Muscle of back (tissue), 3 donors: ENCODE measurements at regions not wholly inside any gene's neighbourhood (a gene's known extent, or its start where the extent isn't known, plus 50 kb on each side); places are given as distances from the start of the nearest gene placed in this dataset.

Experiments
- DNase-seq, 3 donors: peaks; one replicate each; pipeline versions ENCODE4 v3.0.0 to v3.0.0-alpha.2; 2013

DNA sequence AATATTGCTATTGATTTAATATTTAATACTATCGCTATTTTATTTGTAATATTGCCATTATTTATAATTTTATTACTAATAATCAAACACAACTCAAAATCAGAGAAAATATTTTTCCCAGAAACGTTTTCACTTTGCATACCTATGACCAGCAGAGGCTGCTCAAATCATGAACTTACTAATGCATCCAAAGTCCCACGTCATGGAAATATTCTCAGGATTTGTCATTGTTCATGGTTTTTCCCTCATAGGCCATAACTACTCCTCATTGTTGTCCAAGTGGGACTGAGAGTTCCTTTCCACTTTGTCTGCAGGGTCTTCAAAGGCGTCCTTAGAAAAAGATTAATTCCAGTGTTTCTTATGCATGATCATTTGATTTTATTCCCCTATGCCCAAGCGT is 344.8 kb downstream of the THBS2 start:
- peak; percentile 55 to 81 (median 66) for DNase-seq

DNA sequence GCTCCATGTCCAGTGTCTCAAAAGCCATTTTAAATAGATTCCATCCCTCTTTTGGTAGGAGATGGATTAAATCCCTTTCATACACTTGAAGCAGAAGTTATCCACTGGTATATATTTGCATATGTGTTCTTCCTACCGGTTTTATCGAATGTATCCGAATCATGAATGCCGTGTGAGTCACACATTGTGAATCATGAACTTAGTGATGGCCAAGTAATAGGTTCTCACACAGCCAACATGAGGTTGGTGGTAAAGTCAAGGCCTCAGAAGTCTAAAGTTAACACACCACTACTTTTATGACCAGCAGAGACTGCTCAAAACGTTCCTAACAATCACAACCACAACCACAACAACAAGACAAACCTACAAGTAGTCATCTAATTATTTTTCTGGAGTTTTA is 345.5 kb downstream of the THBS2 start:
- no peak for DNase-seq

DNA sequence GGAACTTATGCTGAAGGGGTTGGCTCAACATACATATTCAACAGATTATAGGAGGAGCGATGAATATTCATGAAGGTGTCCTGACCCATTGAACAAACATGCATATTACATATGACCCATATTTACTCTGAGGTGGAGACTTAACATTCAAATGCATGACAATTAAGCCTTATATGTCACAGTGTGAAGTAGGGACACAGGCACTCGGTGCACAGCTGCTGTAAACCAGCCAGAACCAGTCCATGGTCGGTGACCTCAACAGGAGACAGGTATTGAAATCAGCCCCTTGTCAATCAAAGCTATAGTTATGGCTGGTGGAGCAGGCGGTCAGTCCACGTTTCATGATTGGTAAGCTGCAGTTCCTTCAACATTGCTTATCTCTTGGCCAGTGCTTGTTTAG is 347.3 kb downstream of the THBS2 start:
- no peak for DNase-seq

DNA sequence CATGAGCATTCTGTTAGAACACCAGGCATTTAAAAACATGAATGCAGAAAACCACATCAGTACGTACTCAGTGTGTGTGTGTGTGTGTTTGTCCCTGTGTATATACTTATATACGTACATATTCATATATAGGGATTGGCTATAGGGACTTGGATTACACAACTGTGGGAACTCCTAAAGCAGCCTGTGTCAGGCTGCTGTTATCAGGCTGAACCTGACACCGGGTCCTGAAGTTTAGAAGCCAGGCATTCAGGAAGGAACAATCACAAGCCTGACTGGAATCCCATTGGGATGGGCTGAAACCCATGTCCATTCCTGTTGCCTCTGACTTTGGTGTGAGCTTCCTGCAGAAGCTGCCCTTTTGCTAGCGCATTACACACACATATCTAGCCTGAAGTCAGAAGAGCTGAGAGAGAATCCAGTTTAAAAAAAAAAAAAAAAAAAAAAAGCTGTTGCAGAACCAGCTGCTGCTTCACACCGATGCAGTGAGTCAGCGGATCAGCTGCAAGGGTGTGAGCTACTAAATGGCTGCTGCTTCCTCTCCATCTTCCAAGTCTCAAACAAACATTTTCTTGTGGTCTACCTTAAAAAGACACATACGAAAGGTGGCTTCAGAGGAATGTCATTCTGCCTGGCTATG is 348.1 kb downstream of the THBS2 start:
- no peak for DNase-seq

DNA sequence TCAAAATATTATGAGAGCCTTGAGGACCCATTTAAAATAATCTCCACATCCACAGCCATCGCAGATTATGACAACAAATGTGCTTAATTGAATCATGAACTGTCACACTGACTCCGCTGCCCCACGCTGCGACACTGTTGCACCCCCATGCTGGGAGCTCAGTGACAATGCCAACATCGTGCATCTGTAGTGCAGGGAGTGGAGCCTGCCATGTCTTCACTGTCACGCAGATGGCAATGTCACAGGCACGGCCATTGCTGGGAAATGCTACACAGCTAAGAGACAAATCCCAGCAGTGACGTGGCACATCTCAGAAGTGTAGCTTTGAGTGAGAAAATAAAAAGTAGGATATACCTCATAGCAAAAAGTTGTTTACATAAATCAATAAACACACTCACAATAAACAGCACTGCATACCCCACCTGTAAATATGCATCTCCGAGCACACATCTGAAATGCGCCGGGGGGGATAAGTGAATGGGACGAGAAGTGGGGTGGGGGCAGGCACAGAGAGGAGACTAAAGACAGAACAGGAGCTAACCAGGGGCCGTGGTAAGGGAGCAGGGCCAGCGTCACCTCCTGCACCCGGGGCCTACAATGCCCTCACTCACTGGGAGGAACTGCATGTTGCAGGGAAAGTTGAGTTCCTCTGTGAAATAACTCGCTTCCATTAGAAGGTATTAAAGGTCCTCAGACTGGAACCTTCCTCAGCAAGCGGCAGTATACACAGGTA is 349.9 kb downstream of the THBS2 start:
- no peak for DNase-seq

DNA sequence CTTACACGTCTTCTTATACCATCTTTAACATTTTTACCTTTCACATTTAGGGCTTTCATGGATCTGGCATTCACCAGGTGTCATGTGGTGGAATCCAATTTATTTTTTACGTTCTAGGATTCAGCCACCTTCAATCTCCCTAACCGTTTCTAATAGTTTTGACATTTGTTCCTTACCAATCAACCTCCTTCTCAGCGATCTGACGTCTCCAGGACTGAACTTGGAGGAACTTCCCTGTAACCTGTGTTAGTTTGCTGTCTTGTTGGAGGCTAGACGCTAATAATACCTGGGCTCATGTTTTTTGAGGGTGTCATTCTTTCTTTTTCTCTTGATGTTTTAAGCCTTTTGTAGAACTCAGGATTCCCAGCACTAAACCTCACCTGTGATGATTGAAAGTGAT is 351.6 kb downstream of the THBS2 start:
- no peak for DNase-seq

DNA sequence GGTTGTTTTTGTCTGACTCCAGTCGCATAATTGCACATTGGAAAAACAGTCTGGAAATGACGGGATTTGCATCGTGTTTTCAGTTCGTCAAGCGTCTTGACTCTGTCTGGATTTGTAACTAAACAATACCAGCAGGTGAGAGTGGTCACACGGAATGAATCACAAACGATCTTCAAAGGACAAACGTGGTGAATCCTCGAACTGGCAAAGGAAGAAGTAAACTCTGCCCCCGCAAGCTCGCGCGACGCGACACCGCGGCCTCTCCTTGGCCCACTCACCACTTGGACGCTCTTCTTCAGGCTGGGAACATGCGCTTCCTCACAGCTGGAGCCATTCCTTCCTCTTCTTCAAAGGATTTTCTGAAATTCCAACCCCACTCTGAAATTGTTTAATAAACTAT is 352.6 kb downstream of the THBS2 start:
- no peak for DNase-seq

DNA sequence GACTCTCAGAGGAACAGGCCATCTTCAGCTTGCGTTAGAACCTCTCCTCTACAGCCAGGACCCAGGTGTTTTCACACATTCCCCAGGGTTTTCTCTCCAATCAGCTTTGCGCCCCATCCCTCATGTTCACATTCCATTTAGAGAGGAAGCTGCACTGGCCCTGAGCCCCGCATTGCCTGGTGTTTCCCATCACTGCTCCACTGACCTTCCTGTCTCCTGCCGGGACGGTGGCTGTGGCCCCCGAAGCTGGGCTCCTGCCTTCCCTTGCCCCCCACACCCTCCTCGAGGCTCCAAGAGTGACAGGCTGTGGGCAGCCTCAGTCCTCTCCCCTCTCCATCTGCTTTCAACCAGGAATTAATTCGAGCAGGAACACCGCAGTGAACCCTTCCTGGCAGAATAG is 357.3 kb downstream of the THBS2 start:
- no peak for DNase-seq

DNA sequence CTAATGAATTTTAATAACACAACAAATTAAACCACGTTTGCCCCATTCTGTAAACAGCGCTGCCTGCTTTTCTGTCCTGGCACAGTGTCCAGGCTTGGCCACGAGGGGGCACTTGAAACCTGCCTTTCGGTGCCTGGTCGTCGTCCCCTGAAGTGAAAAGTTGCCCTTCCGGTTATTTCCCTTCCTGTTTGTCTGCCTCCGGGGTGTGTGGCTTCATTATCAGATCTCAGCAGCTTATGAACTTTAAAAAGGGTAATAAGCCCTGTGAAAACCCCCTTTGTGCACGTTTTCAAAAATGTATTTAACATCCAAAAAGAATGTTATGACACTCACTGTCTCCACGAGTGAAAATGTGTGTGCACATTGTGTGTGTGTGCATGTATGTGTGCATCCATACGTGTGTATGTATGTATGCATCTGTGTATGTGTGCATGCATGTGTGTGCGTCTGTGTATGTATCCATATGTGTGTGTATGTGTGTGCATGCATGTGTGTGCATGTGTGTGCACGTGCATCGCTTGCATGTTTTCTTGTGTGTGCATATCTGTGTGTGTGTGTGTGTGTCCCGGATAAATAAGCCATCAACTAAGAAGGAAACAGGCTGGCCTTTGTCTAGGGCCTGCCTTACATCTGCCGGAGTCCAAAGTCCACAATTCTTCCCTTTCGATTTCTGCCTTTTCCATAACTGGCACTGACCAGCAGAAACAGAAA is 358.4 kb downstream of the THBS2 start:
- peak; percentile 66 to 86 (median 78) for DNase-seq

DNA sequence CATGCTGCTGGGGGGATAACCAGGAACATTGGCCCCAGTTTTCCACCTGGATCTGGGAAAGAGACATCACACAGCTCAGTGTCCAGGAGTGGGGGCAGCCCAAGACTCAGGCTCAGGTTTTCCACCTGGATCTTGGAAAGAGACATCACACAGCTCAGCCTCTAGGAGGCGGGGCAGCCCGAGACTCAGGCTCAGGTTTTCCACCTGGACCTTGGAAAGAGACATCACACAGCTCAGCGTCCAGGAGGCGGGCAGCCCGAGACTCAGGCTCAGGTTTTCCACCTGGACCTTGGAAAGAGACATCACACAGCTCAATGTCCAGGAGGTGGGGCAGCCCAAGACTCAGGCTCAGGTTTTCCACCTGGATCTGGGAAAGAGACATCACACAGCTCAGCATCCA is 361.6 kb downstream of the THBS2 start:
- DNase-seq = no peak

DNA sequence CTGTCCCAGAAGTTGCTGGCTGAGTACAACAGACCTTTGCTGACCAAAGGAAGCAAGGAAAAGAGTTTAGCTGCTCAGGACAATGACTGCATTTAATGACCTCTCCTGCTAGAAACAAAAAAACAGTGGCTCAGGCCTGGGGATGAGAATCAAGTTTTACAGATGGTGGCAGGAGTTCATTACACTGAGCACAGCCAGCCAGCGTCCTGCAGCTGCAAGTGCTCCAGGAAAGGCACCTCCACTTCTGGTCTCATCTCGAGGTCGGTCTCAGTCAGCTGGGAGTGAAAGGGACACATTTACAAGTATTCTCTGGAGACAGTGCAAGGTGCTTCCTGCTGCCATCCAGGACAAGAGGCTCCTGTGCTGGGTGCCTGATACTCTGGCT is 362.7 kb downstream of the THBS2 start:
- peak in 1 of 3 donors; percentile 44 for DNase-seq

DNA sequence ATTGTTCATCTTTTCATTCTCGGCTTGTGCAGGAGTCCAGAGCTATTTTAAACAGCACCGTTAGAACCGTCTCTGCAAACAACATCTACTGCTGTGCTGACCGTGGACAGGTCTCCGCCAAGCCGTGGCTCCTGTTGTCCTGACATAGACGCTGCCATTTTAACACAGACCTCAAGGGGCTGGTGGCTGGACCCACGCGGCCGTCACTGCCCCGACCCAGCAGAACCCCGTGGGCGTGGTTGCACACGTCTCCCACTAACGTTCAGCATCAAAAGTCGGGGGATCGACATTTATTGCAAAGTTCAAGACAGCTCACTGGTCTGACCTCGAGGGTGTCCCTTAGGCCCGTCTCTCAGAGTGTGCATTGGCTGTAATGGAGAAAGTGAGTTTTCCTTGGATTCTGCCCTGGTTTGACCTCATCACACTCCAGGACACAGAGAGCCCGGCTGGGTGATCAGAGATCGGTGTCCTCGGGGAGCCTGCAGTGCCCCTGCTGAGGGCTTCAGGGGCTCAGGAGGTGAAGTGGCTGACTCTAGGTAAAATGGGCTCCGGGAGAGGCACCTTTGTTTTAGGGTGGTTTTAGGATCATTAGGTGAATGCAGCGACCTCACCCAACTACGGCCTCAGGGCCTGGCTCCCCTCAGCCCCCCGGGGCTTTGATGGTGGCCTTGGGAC is 363.2 kb downstream of the THBS2 start:
- DNase-seq = peak in 1 of 3 donors; percentile 16

DNA sequence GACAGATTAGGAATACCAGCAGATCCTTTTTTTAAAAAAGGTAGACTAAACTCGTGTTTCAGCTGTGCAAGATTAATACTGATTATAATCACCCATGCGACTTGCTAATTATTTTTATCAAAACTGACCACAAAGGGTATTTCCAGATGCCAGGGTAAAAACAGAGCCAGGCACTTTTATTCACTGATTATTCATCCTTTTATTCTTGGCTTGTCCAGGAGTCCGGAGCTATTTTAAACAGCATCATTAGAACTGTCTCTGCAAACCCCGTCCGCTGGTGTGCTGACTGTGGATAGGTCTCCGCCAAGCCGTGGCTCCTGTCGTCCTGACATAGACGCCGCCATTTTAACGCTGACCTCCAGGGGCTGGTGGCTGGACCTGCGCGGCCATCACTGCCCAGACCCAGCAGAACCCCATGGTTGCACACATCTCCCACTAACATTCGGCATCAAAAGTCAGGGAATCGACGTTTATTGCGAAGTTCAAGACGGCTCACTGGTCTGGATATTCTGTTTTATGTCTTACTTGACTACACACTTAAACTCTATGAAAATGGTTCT is 364.8 kb downstream of the THBS2 start:
- DNase-seq = no peak

DNA sequence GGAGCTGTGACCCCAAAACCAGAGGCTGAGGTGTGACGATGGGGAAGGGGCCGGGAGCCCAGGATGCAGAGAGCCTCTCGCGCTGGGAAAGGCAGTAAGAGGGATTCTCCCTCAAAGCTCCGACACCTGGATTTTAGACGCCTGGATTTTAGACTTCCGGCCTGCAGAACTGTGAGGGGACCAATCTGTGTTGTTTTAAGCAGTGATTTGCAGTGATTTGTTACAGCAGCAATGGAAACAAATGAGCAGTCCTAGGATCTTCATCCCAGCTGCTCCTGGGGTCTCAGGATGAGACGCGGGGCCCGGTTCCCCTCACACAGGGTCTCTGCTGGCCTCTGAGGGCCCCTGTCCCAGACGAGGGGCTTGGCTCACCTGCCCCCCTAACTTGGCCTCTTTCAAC is 365.5 kb downstream of the THBS2 start:
- DNase-seq = no peak

DNA sequence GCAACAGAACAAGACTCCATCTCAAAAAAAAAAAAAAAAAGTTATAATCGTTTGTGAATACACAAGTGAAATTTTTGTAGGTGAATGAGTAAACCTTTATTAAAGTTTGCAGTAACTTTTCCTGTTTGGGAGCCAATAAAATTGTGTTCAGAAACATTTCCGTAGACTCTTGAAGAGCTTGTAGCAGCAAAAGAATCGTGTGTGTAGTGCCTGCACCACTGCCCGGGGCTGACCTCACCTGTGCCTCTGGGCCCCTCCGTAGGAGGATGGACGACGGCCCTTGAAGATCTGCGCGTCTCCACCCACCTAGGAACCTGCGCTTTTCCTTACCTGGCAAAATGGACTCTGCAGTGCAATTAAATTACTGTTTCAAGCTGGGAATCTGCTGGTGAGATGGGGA is 366.0 kb downstream of the THBS2 start:
- DNase-seq = no peak

DNA sequence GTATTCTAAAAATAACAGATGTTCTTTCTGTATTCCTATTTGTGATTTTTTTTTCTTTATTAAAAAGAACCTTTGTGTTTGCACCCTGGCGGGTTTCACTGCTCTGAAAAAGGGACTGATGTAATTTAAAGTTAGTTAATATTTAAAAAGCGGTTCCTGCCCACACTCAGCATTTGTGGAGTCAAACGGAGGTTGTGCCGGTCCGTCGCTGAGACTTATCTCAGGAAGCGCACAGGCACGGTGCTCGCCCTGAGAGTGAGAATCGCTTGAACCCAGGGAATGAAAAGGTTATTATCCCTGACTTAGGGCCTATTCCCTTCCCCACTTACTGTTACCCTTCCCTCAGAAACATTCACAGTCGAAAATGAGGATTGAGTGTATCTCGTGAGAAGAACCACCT is 366.7 kb downstream of the THBS2 start:
- no peak for DNase-seq

DNA sequence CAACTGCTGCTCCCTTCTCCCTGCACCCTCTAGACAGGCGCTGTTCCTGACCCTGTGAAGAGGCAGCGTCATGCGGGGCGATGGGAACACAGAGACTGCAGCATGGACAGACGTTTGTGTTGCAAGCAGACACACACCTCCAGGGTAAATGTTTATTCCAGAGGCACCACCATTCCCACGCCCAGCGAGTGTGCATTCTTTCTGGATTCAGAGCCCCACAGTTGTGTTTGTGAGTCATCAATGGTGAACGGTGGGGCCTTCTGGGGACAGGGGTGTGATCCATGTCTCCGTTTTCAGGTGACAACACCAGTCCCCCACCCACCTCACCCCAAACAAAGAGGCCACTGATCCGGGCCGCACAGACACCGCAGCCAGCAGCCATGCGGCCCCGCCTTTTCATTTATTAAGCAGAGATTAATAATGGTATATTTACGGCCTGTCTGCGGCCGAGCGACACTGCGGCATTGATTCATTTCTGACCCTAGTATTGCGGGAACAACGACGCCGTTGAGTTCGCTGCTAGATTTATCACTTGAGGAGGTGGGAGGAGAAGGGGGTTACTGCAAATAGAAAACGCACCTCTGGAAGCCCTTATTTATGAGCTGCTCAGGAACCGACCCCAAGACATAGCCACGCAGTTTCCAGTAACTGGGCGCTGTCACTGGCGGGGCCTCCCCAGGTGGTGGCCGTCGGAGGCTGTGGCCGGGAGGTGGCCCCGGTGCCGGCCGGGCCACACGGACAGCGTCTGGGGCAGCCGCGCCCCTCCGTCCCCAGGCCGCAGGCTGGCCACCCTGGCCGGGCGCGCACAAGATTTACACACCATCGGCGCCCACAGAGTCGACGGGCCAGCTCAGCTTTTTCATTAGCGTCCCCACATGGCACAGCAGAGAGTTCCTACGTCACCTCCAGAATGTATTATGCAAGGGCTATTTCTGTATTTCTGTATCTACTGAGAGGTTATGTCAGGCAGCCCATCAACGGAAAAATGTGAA is 367.6 kb downstream of the THBS2 start:
- no peak for DNase-seq

DNA sequence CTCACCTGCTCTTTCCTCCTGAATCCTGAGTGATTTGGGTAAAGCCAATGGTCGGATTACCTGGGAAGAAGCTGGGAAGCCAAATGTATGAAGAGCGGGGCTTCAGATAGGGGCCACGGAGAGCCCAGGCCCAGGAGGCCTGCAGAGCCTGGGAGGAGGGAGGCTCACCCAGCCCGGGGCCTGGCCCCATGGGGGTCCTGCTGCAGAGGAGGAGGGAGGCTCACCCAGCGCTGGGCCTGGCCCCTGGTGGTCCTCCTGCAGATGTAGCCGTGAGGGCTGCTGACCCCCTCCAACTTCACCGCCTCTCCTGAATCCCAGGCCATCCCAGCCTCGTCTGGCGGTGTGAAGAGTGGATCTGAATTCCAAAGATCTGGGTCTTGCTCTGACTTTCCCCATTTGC is 368.4 kb downstream of the THBS2 start:
- no peak for DNase-seq

DNA sequence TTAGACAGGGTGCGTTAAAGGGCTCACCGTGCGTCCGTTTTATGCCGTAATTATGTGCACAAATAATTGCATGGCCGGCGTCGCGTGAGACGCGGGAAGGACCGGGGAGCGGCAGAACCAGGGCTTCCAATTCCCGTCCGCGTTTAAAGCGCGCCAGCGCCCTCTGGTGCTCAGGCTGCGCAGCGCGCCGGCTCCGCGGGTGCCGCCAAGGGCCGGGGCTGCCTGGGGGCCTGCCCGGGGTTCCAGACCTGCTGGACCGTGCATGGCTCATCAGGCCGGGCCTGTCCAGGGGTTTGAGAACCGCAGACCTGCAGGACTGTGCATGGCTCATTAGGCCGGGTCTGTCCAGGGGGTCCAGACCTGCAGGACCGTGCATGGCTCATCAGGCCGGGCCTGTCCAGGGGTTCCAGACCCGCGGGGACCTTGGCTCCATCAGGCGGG is 369.0 kb downstream of the THBS2 start:
- peak; percentile 38 to 86 (median 79) for DNase-seq

DNA sequence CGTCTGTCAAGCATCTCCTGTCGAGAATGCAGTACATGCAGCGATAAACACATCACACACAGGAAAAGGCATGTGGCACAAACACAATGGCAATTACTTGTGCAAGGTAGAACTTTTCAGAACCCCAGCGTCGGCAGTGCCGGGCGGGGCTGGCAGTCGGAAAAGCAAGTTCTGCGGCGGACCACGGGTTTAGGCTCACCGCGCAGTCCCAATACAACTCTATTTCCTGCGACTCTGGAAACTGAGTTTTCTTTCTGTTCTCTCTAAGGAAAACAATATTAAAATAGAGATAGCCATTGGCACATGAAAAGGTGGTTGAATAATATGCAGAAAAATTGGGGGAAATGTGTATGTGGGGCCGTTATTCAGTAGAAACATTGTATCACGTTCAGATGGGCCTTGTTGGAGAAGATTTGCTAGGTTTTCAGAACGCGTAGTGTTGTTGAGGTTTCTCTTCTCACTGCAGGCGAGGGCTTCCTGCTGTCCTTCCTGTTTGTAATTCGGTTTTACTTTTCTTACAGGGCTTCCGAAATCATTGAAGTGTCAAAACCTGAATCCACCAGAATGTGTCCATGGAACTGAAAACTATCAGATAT is 369.5 kb downstream of the THBS2 start:
- DNase-seq = no peak
